Keratinocyte (primary cell): ENCODE measurements at regions not wholly inside any gene's neighbourhood (a gene's known extent, or its start where the extent isn't known, plus 50 kb on each side); places are given as distances from the start of the nearest gene placed in this dataset.

ENCODE experiments used
- DNase-seq: peaks from one replicate; pipeline ENCODE4 v3.0.0-alpha.2; 2011; ENCODE audit warnings: low read depth, missing footprints, low spot score
- FAIRE-seq: peaks from 2 replicates; lab custom pipeline; 2011; peaks lifted over from hg19 to GRCh38; lab: Jason Lieb, UNC
- H2AFZ ChIP-seq: 2 replicates; pipeline ENCODE4 v1.6.0; 2012; ENCODE audit warnings: low read length, control low read depth, inconsistent platforms; ENCODE audit not compliant: control insufficient read depth
- H3K27ac ChIP-seq: 2 replicates; pipeline ENCODE4 v1.5.1; 2011; ENCODE audit warnings: low read length; ENCODE audit not compliant: control insufficient read depth, insufficient read depth
- H3K27me3 ChIP-seq: 3 replicates; pipeline ENCODE4 v1.6.0; 2011; ENCODE audit warnings: low read length; ENCODE audit not compliant: control insufficient read depth, insufficient read depth; ENCODE audit errors: extremely low read depth
- H3K36me3 ChIP-seq, 2 experiments: 2 replicates in 1 of 2; 3 replicates in 1 of 2; pipeline ENCODE4 v1.5.1; 2011; ENCODE audit warnings: low read length in 2 of 2, mild to moderate bottlenecking in 1 of 2; ENCODE audit not compliant: control insufficient read depth in 2 of 2, insufficient read depth in 2 of 2; ENCODE audit errors: extremely low read depth in 1 of 2
- H3K4me1 ChIP-seq: 3 replicates; pipeline ENCODE4 v1.5.1; 2011; ENCODE audit warnings: low read length; ENCODE audit not compliant: control insufficient read depth, insufficient read depth; ENCODE audit errors: extremely low read depth
- H3K4me2 ChIP-seq: 3 replicates; pipeline ENCODE4 v1.6.0; 2011; ENCODE audit warnings: low read depth, low read length; ENCODE audit not compliant: control insufficient read depth, insufficient read depth; ENCODE audit errors: extremely low read depth
- H3K4me3 ChIP-seq, 3 experiments: fragments of 200-600 bp in 1 of 3; sonication (generic) in 1 of 3; 2 replicates in 2 of 3; 3 replicates in 1 of 3; pipeline ENCODE4 v1.5.1; 2011 to 2016; ENCODE audit warnings: low read length in 3 of 3, mild to moderate bottlenecking in 3 of 3, control low read depth in 2 of 3, inconsistent platforms in 1 of 3, low read depth in 1 of 3, mixed read lengths in 1 of 3, mixed run types in 1 of 3, moderate library complexity in 1 of 3; ENCODE audit not compliant: control insufficient read depth in 2 of 3, insufficient read depth in 2 of 3; ENCODE audit errors: extremely low read depth in 1 of 3
- H3K79me2 ChIP-seq: 2 replicates; pipeline ENCODE4 v1.6.0; 2012; ENCODE audit warnings: low read length; ENCODE audit not compliant: control insufficient read depth, insufficient read depth
- H3K9ac ChIP-seq: 3 replicates; pipeline ENCODE4 v1.6.0; 2011; ENCODE audit warnings: low read length; ENCODE audit not compliant: control insufficient read depth, insufficient read depth; ENCODE audit errors: extremely low read depth
- H3K9me1 ChIP-seq: 3 replicates; pipeline ENCODE4 v1.6.0; 2011; ENCODE audit warnings: low read length; ENCODE audit not compliant: control insufficient read depth, insufficient read depth; ENCODE audit errors: extremely low read depth
- H3K9me3 ChIP-seq: 2 replicates; pipeline ENCODE4 v1.5.1; 2012; ENCODE audit warnings: low read depth, low read length; ENCODE audit not compliant: control insufficient read depth
- H4K20me1 ChIP-seq: 3 replicates; pipeline ENCODE4 v1.6.0; 2011; ENCODE audit warnings: low read length; ENCODE audit not compliant: control insufficient read depth, insufficient read depth; ENCODE audit errors: extremely low read depth
- EZH2 ChIP-seq: IDR thresholded peaks from one replicate; pipeline ENCODE4 v1.6.1; 2012; ENCODE audit warnings: inconsistent platforms, mild to moderate bottlenecking, low read length, moderate library complexity
- dilution Hi-C: fragments of 300-500 bp; cut with MboI; formaldehyde crosslinking; loops from one replicate; pipeline ENCODE4 v1.7.0; 2020; ENCODE audit warnings: low sequenced_read_pairs; ENCODE audit not compliant: extremely low pct_ligation_motif_present
- TF ChIP-seq, protein P1 (sequence below), 3 experiments: IDR thresholded peaks in 1 of 3; conservative IDR thresholded peaks in 1 of 3; optimal IDR thresholded peaks in 1 of 3; 2 replicates in 2 of 3; 3 replicates in 1 of 3; pipeline versions ENCODE3 to v1.5.1; 2011; ENCODE audit warnings: low read length in 3 of 3, mild to moderate bottlenecking in 3 of 3, moderate library complexity in 2 of 3, control low read depth in 1 of 3, inconsistent platforms in 1 of 3; ENCODE audit not compliant: insufficient read depth in 2 of 3; ENCODE audit errors: extremely low read depth in 1 of 3

DNA sequence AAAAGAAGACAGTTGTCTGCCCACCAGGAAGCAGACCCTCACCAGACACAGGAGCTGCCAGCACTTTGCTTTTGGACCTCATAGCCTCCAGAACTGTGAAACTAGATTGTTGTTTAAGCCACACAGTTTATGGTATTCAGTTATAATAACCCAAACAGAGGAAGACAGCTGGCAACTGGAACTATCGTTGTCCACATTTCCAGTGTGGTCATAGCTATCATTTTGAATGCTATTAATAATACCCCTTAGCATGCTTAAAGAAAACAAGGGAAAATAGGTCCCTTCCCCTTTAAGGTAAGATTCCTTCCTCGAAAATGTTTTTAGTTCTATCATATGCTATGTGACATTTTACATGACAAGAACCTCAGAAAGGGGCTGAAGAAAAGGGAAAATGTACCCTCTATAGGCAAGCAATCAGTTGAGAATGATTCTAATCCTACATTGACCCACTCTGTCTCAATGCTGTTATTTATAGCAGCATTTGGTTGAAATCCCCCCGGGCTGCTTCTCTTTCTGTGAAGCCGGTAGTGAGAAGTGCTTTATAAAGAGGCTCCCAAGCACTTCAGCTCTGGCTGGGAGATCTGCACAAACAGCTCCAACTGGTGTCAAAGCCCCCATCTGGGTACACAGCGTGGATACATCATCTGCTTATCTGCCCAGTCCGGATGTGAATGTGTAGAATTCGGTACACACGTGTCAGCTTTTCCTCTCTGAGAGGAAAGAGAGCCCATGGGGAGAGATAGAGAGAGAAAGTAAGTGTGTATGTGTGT is 221.2 kb upstream of the FLRT2 start:
- H3K36me3 ChIP-seq, result no peaks in the 10 kb centered on the region
- FAIRE-seq, result no peak
- no peak for DNase-seq
- no peak overlapping the region for H2AFZ ChIP-seq
- H3K4me3 ChIP-seq, result no peak overlapping the region
- H3K4me2 ChIP-seq, result no peak overlapping the region
- H3K79me2 ChIP-seq, result no peaks in the 10 kb centered on the region
- no peak overlapping the region for H3K27ac ChIP-seq
- TF ChIP-seq EZH2, result no peak
- TF ChIP-seq, protein P1, sequence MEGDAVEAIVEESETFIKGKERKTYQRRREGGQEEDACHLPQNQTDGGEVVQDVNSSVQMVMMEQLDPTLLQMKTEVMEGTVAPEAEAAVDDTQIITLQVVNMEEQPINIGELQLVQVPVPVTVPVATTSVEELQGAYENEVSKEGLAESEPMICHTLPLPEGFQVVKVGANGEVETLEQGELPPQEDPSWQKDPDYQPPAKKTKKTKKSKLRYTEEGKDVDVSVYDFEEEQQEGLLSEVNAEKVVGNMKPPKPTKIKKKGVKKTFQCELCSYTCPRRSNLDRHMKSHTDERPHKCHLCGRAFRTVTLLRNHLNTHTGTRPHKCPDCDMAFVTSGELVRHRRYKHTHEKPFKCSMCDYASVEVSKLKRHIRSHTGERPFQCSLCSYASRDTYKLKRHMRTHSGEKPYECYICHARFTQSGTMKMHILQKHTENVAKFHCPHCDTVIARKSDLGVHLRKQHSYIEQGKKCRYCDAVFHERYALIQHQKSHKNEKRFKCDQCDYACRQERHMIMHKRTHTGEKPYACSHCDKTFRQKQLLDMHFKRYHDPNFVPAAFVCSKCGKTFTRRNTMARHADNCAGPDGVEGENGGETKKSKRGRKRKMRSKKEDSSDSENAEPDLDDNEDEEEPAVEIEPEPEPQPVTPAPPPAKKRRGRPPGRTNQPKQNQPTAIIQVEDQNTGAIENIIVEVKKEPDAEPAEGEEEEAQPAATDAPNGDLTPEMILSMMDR (optimal IDR thresholded peaks at IDR 0.05 in 1 of 3, IDR thresholded peaks at IDR 0.05 in 1 of 3, conservative IDR thresholded peaks at IDR 0.05 in 1 of 3; ENCODE audit: extremely low read depth in 1 of 3, insufficient read depth in 2 of 3, low read length in 3 of 3), result no peak
- no peaks in the 10 kb centered on the region for H3K4me1 ChIP-seq
- H4K20me1 ChIP-seq, result no peaks in the 10 kb centered on the region
- H3K9me3 ChIP-seq, result no peaks in the 10 kb centered on the region
- H3K9me1 ChIP-seq, result no peaks in the 10 kb centered on the region
- dilution Hi-C loops, result no loop called here
- no peak overlapping the region for H3K9ac ChIP-seq
- H3K27me3 ChIP-seq, result no peaks in the 10 kb centered on the region

DNA sequence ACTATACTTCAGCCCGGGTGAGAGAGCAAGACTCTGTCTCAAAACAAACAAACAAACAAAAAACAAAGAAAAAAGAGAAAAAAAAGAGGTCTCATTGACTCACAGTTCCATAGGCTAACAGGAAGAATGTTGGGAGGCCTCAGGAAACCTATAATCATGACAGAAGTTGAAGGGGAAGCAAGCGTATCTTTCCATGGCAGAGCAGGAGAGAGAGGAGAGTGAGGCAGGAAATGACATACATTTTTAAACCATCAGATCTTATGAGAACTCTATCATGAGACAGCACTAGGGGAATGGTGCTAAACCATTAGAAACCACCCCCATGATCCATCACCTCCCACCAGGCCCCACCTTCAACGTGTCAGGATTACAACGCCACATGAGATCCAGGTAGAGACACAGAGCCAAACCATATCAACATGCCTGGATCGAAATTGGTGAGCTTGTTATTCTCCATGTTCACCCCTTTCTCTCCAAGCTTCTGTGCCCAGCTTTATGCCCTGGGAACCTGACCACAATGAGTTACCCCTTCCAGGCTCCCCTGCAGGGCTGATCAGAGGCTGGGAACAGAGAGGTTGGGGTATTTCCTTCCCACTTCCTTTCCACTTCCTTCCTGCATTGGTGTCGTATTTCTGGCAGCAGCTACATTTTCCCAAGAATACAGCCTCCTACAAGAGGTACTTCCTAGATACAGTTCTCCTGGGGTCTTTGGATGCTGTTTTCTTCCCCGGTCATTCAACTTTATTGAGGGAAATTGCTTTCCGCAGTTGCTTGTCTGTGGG is 219.3 kb upstream of the FLRT2 start:
- Histone ChIP-seq H3K27ac (no peak overlapping the region), H3K9ac (no peak overlapping the region), H3K4me1 (no peaks in the 10 kb centered on the region), H3K4me3 (no peak overlapping the region), H3K27me3 (no peaks in the 10 kb centered on the region), H2AFZ (no peak overlapping the region), H3K36me3 (no peaks in the 10 kb centered on the region), H3K9me1 (no peaks in the 10 kb centered on the region), H3K79me2 (no peaks in the 10 kb centered on the region), H3K4me2 (no peak overlapping the region), H3K9me3 (no peaks in the 10 kb centered on the region), H4K20me1 (no peaks in the 10 kb centered on the region)
- no peak for DNase-seq
- TF ChIP-seq, protein P1 (optimal IDR thresholded peaks at IDR 0.05 in 1 of 3, IDR thresholded peaks at IDR 0.05 in 1 of 3, conservative IDR thresholded peaks at IDR 0.05 in 1 of 3; ENCODE audit: extremely low read depth in 1 of 3, insufficient read depth in 2 of 3, low read length in 3 of 3), result no peak
- no peak for TF ChIP-seq EZH2
- dilution Hi-C loops, result no loop called here
- no peak for FAIRE-seq
